Epithelial cell of proximal tubule (primary cell): ENCODE measurements at regions not wholly inside any gene's neighbourhood (a gene's known extent, or its start where the extent isn't known, plus 50 kb on each side); places are given as distances from the start of the nearest gene placed in this dataset.

Source experiments
- DNase-seq: peaks from one replicate; pipeline ENCODE4 v3.0.0-alpha.2; 2011; ENCODE audit warnings: low read depth
- H3K4me3 ChIP-seq: 2 replicates; pipeline ENCODE4 v1.5.1; 2011; ENCODE audit warnings: low read depth, mild to moderate bottlenecking, low read length
- TF ChIP-seq, protein P1 (sequence below): conservative IDR thresholded peaks from 2 replicates; pipeline ENCODE4 v1.5.1; 2012; ENCODE audit warnings: low read depth, mild to moderate bottlenecking, low read length

DNA sequence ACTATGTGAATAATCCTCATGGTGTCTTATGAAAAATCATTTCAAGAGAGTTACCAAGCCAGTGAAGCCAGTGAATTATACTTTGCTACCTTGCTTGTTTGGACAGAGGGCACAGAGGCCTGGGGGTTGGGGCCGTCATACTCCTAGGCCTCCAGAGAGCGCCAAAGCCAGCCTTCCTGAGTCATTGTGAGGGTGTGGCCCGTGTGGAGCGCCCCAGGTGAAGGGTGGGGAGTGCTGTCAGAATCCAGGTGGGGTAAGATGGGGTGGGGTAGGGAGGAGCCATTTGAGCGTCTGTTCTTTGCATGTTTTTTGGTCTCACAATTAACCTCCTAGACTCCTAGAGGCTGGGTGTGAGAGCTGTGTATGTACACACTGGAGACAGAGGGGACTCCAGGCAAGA is 71.1 kb downstream of the PERP start:
- DNase-seq, result no peak
- TF ChIP-seq, protein P1, sequence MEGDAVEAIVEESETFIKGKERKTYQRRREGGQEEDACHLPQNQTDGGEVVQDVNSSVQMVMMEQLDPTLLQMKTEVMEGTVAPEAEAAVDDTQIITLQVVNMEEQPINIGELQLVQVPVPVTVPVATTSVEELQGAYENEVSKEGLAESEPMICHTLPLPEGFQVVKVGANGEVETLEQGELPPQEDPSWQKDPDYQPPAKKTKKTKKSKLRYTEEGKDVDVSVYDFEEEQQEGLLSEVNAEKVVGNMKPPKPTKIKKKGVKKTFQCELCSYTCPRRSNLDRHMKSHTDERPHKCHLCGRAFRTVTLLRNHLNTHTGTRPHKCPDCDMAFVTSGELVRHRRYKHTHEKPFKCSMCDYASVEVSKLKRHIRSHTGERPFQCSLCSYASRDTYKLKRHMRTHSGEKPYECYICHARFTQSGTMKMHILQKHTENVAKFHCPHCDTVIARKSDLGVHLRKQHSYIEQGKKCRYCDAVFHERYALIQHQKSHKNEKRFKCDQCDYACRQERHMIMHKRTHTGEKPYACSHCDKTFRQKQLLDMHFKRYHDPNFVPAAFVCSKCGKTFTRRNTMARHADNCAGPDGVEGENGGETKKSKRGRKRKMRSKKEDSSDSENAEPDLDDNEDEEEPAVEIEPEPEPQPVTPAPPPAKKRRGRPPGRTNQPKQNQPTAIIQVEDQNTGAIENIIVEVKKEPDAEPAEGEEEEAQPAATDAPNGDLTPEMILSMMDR, result no peak
- no peak overlapping the region for H3K4me3 ChIP-seq

DNA sequence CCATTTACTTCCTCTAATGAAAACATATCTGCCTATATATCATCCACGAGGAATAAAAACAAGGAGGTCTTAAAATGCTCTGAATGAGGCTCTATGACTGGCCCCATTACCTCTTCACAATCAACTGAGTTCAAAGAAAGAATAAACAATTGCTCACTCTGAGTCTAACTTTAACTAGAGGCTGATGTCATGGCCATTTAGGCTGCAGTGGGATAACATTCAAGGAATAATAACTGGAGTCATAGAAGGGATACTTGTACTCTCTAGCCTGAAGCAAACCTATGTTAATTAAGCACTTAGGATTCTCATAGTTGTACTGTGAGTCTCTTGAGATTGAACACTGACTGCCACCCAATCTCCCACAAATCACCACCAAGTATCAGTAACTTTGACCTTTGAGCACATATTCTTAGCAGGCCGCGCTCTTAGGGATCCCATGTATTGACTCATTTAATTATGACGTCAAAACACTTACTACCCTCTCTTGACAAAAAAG is 70.2 kb downstream of the PERP start:
- DNase-seq, result peak; percentile 56
- H3K4me3 ChIP-seq, result no peak overlapping the region
- TF ChIP-seq, protein P1, result no peak

DNA sequence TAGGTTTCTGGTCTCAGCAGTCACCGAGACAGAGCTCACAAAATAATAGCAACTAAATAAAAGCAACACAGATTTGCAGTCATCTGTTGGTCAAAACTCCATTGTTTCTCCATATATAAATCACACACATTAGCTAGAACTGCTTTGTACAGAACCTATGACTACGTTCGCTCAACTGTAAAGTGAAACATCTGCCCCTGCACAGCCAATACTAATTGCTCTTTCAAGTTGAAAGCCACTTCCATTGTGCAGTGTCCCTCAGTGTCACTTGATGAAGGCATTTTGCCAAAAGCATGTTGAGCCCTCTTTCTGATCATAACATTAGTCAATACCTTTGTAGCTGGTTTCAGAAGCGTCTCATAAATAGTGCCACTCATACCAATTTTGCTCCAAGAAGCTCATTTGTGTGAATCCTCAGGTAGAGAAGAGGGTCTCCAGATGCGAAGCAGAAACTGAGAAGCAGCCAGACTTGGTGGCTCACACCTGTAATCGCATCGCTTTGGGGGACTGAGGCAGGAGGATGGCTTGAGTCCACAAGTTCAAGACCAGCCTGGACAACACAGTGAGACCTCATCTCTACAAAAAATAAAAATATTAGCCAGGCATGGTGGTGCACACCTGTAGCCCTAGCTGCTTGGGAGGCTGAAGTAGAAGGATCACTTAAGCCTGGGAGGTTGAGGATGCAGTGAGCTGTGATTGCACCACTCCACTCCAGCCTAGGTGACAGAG is 68.9 kb downstream of the PERP start:
- DNase-seq, result no peak
- TF ChIP-seq, protein P1, result no peak
- H3K4me3 ChIP-seq, result no peak overlapping the region
